SK-N-SH (cell line): ENCODE measurements at regions not wholly inside any gene's neighbourhood (a gene's known extent, or its start where the extent isn't known, plus 50 kb on each side); places are given as distances from the start of the nearest gene placed in this dataset.

Experiments used
- CTCF ChIP-seq: fragments of 200-600 bp; sonication (generic); IDR thresholded peaks from 2 replicates; pipeline ENCODE4 v1.6.1; 2017; ENCODE audit warnings: antibody characterized with exemption, mild to moderate bottlenecking, moderate library complexity
- EP300 ChIP-seq, 2 experiments: IDR thresholded peaks; 2 replicates each; pipeline versions ENCODE4 v1.4.0 to v1.6.1; 2012; ENCODE audit warnings: borderline replicate concordance in 1 of 2, low read depth in 1 of 2, low read length in 1 of 2
- FOSL2 ChIP-seq: IDR thresholded peaks from 2 replicates; pipeline ENCODE4 v1.4.0; 2012; ENCODE audit warnings: low read depth, mild to moderate bottlenecking, moderate library complexity, borderline replicate concordance
- FOXM1 ChIP-seq: IDR thresholded peaks from 2 replicates; pipeline ENCODE4 v1.4.0; 2012; ENCODE audit warnings: low read depth, mild to moderate bottlenecking
- MEF2A ChIP-seq: IDR thresholded peaks from 2 replicates; pipeline ENCODE4 v1.4.0; 2012; ENCODE audit warnings: low read depth, borderline replicate concordance
- RCOR1 ChIP-seq: fragments of 150-350 bp; IDR thresholded peaks from 2 replicates; pipeline ENCODE4 v1.6.1; 2017; ENCODE audit warnings: antibody characterized with exemption, low read length
- SIN3A ChIP-seq: IDR thresholded peaks from 2 replicates; pipeline ENCODE4 v1.6.1; 2012; ENCODE audit warnings: low read depth, mild to moderate bottlenecking, low read length, moderate library complexity, borderline replicate concordance
- TF ChIP-seq, protein P1 (sequence below): fragments of 150-350 bp; IDR thresholded peaks from 2 replicates; pipeline ENCODE4 v1.6.1; 2016; ENCODE audit warnings: mild to moderate bottlenecking, low read depth, low read length

- TF ChIP-seq RCOR1 = no peak
- TF ChIP-seq CTCF = no peak
- TF ChIP-seq SIN3A = no peak
- no peak for TF ChIP-seq FOSL2
- TF ChIP-seq, protein P1, sequence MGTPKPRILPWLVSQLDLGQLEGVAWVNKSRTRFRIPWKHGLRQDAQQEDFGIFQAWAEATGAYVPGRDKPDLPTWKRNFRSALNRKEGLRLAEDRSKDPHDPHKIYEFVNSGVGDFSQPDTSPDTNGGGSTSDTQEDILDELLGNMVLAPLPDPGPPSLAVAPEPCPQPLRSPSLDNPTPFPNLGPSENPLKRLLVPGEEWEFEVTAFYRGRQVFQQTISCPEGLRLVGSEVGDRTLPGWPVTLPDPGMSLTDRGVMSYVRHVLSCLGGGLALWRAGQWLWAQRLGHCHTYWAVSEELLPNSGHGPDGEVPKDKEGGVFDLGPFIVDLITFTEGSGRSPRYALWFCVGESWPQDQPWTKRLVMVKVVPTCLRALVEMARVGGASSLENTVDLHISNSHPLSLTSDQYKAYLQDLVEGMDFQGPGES = no peak
- TF ChIP-seq MEF2A = no peak
- TF ChIP-seq EP300 (IDR thresholded peaks at IDR 0.05; ENCODE audit: borderline replicate concordance in 1 of 2, low read depth in 1 of 2, low read length in 1 of 2) = no peak
- no peak for TF ChIP-seq FOXM1
Measured at GRCh38 chr7:10568891-10569290, 404.8 kb upstream of the PHF14 start.
